GM12878 (cell line): ENCODE measurements at regions not wholly inside any gene's neighbourhood (a gene's known extent, or its start where the extent isn't known, plus 50 kb on each side); places are given as distances from the start of the nearest gene placed in this dataset.

ENCODE experiments used
- ATAC-seq: fragments of 200-7000 bp; cut with Tn5 transposase; 3 replicates; pipeline ENCODE4 v1.9.1; 2020; ENCODE audit warnings: mild to moderate bottlenecking, moderate library complexity
- BruUV-seq: library from RNA; stranded (reverse); fragments of 400-500 nt; replicated peaks from 2 replicates; lab custom pipeline; 2021; lab: Mats Ljungman, UMichigan
- CTCF ChIA-PET: fragments of 300-600 bp; sonication (Branson Sonifier 250); formaldehyde crosslinking; extraction: SDS; loops from one replicate; lab custom pipeline; 2021; ENCODE audit warnings: inconsistent platforms; lab: Yijun Ruan, JAX
- POLR2A ChIA-PET: fragments of 350-600 bp; formaldehyde crosslinking; extraction: SDS; loops from one replicate; lab custom pipeline; 2021; ENCODE audit warnings: inconsistent platforms; lab: Charles Lee
- RAD21 ChIA-PET: fragments of 300-600 bp; sonication (Branson Sonifier 250); formaldehyde crosslinking; loops from one replicate; lab custom pipeline; 2023; ENCODE audit warnings: antibody characterized with exemption; ENCODE audit not compliant: unreplicated experiment; lab: Charles Lee
- SMC1A ChIA-PET: fragments of 300-600 bp; sonication (Branson Sonifier 250); formaldehyde crosslinking; loops from one replicate; lab custom pipeline; 2023; ENCODE audit not compliant: unreplicated experiment, uncharacterized antibody; lab: Charles Lee
- DNase-seq: peaks from one replicate; pipeline ENCODE4 v3.0.0-alpha.2; 2011; ENCODE audit warnings: low read depth, low spot score
- FAIRE-seq: peaks from 3 replicates; lab custom pipeline; 2011; peaks lifted over from hg19 to GRCh38; lab: Jason Lieb, UNC
- H2AFZ ChIP-seq: 2 replicates; pipeline ENCODE4 v1.6.0; 2011; ENCODE audit warnings: low read depth, low read length, control low read depth; ENCODE audit not compliant: control insufficient read depth
- H3K27ac ChIP-seq: 2 replicates; pipeline ENCODE4 v1.5.1; 2011; ENCODE audit warnings: control low read depth; ENCODE audit not compliant: control insufficient read depth, insufficient read depth
- H3K27me3 ChIP-seq, 2 experiments: replicated peaks in 1 of 2; 2 replicates each; pipeline versions ENCODE4 v1.6.0 to v1.6.1; 2011; ENCODE audit warnings: low read length in 1 of 2; ENCODE audit not compliant: control insufficient read depth in 2 of 2, insufficient read depth in 2 of 2
- H3K36me3 ChIP-seq, 2 experiments: 2 replicates each; pipeline ENCODE4 v1.5.1; 2011; ENCODE audit warnings: low read length in 1 of 2; ENCODE audit not compliant: control insufficient read depth in 2 of 2, insufficient read depth in 2 of 2
- H3K4me1 ChIP-seq: 2 replicates; pipeline ENCODE4 v1.6.1; 2011; ENCODE audit warnings: mild to moderate bottlenecking, low read length, moderate library complexity, mixed read lengths; ENCODE audit not compliant: control insufficient read depth, insufficient read depth
- H3K4me2 ChIP-seq: 2 replicates; pipeline ENCODE4 v1.6.0; 2011; ENCODE audit warnings: control low read depth; ENCODE audit not compliant: control insufficient read depth, insufficient read depth
- H3K4me3 ChIP-seq: fragments of 200-600 bp; sonication (generic); 2 replicates; pipeline ENCODE4 v1.5.1; 2016
- H3K79me2 ChIP-seq: 2 replicates; pipeline ENCODE4 v1.6.0; 2011; ENCODE audit warnings: low read length; ENCODE audit not compliant: control insufficient read depth, insufficient read depth
- H3K9ac ChIP-seq: 2 replicates; pipeline ENCODE4 v1.8.0; 2011; ENCODE audit warnings: low read length, control low read depth, mixed read lengths; ENCODE audit not compliant: control insufficient read depth, insufficient read depth
- H3K9me3 ChIP-seq: replicated peaks from 3 replicates; pipeline ENCODE4 v1.5.1; 2011; ENCODE audit warnings: mild to moderate bottlenecking, low read length; ENCODE audit not compliant: control insufficient read depth, insufficient read depth
- H4K20me1 ChIP-seq: 2 replicates; pipeline ENCODE4 v1.6.0; 2011; ENCODE audit not compliant: control insufficient read depth, insufficient read depth
- ASH2L ChIP-seq: fragments of 300-600, 200-600 bp; sonication (generic); IDR thresholded peaks from 2 replicates; pipeline ENCODE4 v1.6.1; 2017; ENCODE audit warnings: low read depth, mild to moderate bottlenecking, borderline replicate concordance
- BCL11A ChIP-seq: IDR thresholded peaks from 2 replicates; pipeline ENCODE4 v1.6.1; 2011; ENCODE audit warnings: low read depth, low read length
- CBX3 ChIP-seq: fragments of 200-600 bp; sonication (generic); IDR thresholded peaks from 2 replicates; pipeline ENCODE4 v1.6.1; 2016; ENCODE audit warnings: low read depth, borderline replicate concordance
- CHD2 ChIP-seq: IDR thresholded peaks from 2 replicates; pipeline ENCODE4 v1.6.1; 2011; ENCODE audit warnings: low read depth, low read length, improper control_type of control experiment, borderline replicate concordance
- CHD4 ChIP-seq: fragments of 200-600 bp; sonication (generic); IDR thresholded peaks from 2 replicates; pipeline ENCODE4 v1.6.1; 2016; ENCODE audit warnings: mild to moderate bottlenecking
- CREB1 ChIP-seq: IDR thresholded peaks from 2 replicates; pipeline ENCODE4 v1.6.1; 2012; ENCODE audit warnings: low read depth, mild to moderate bottlenecking, inconsistent platforms
- DPF2 ChIP-seq: fragments of 450-650 bp; IDR thresholded peaks from 2 replicates; pipeline ENCODE4 v1.6.1; 2017; ENCODE audit warnings: mild to moderate bottlenecking
- IKZF1 ChIP-seq: fragments of 450-650 bp; conservative IDR thresholded peaks from 2 replicates; pipeline ENCODE4 v1.6.1; 2017; ENCODE audit warnings: antibody characterized with exemption, mild to moderate bottlenecking
- MTA2 ChIP-seq: fragments of 450-650 bp; IDR thresholded peaks from 2 replicates; pipeline ENCODE4 v1.6.1; 2016; ENCODE audit warnings: low read depth, mild to moderate bottlenecking, moderate library complexity
- MTA3 ChIP-seq: IDR thresholded peaks from 2 replicates; pipeline ENCODE4 v1.6.1; 2012; ENCODE audit warnings: low read length, inconsistent platforms, borderline replicate concordance
- PAX8 ChIP-seq: fragments of 450-650 bp; IDR thresholded peaks from 2 replicates; pipeline ENCODE4 v1.6.1; 2017; ENCODE audit warnings: mild to moderate bottlenecking, moderate library complexity
- SPI1 ChIP-seq: IDR thresholded peaks from 2 replicates; pipeline ENCODE4 v1.6.1; 2011; ENCODE audit warnings: low read depth, mild to moderate bottlenecking, low read length, moderate library complexity, borderline replicate concordance; ENCODE audit not compliant: insufficient read depth
- TCF12 ChIP-seq: IDR thresholded peaks from 2 replicates; pipeline ENCODE4 v1.6.1; 2011; ENCODE audit warnings: low read depth, mild to moderate bottlenecking, low read length
- ZNF207 ChIP-seq: fragments of 450-650 bp; IDR thresholded peaks from 2 replicates; pipeline ENCODE4 v1.6.1; 2014; ENCODE audit warnings: antibody characterized with exemption, mild to moderate bottlenecking, borderline replicate concordance
- ZNF217 ChIP-seq: fragments of 450-650 bp; IDR thresholded peaks from 2 replicates; pipeline ENCODE4 v1.6.1; 2017; ENCODE audit warnings: antibody characterized with exemption, mild to moderate bottlenecking
- WGBS: methylation state at CpG from one replicate; pipeline ENCODE4 v1.1.6; 2016; ENCODE audit warnings: low lambda C conversion rate; ENCODE audit not compliant: insufficient replicate concordance, insufficient coverage; ENCODE audit errors: missing lambda C conversion rate; 5-methylcytosine and 5-hydroxymethylcytosine counted together
- in situ Hi-C: fragments of 300-500 bp; cut with MboI; formaldehyde crosslinking; loops from 9 replicates; pipeline ENCODE4 v1.14.3; 2018; ENCODE audit warnings: mixed read lengths
- intact Hi-C: fragments of 100-400 bp; cut with micrococcal nuclease; formaldehyde crosslinking; loops from one replicate; pipeline ENCODE4 v1.14.2; 2022; ENCODE audit not compliant: unreplicated experiment
- TF ChIP-seq, protein P1 (sequence below): IDR thresholded peaks from 2 replicates; pipeline ENCODE4 v1.6.1; 2012; ENCODE audit warnings: low read depth, low read length, improper control_type of control experiment
- TF ChIP-seq, protein P2 (sequence below): fragments of 150-350 bp; IDR thresholded peaks from 2 replicates; pipeline ENCODE4 v1.6.1; 2014; ENCODE audit warnings: mild to moderate bottlenecking, low read depth, low read length

DNA sequence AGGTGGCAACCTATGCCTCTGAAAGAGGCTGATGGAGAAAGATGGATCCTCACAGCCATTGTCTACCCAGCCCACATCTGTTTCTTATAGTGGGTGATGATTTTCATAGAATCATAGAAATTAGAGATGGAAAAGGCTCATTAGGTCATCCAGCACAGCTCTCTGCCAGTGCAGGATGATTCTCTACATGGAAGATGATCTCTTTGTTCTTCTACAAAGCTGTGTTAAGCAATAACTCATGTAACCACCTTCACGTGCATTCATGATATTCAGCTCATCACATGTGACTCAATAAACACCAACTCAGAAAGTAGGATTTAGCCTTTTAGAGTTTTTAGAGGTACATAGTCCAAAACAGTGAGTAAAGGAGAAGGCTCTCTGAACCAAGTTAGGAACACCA, 539.4 kb upstream of the ID2 start:
- Histone ChIP-seq H2AFZ (no peak overlapping the region), H3K9me3 (no peaks in the 10 kb centered on the region; the same call in 2 of the 3 replicates), H3K4me1 (no peaks in the 10 kb centered on the region), H3K9ac (no peak overlapping the region), H3K27ac (no peak overlapping the region), H3K79me2 (no peaks in the 10 kb centered on the region), H4K20me1 (no peaks in the 10 kb centered on the region), H3K36me3 (no peaks in the 10 kb centered on the region), H3K4me3 (no peak overlapping the region)
- ChIA-PET RAD21 (interaction anchor here (1.0 kb wide), 1 partner anchor 89 kb away, joined by 3 read pairs; no protein-coding TSS in a partner anchor), POLR2A (no interaction called here), CTCF (no interaction called here), SMC1A (interaction anchor here (0.8 to 1.3 kb wide), 4 partner anchors 11 to 74 kb away, joined by 3 to 4 read pairs (median 3); no protein-coding TSS in a partner anchor)
- ATAC-seq (no peak), FAIRE-seq (no peak), DNase-seq (no peak)
- WGBS, result 29% methylated on average over 1 of the region's 1 CpG
- no TSS peak for BruUV-seq
- intact Hi-C loops, result no loop called here
- TF ChIP-seq ZNF217 (no peak), BCL11A (no peak), CHD2 (no peak)
- TF ChIP-seq, protein P1, sequence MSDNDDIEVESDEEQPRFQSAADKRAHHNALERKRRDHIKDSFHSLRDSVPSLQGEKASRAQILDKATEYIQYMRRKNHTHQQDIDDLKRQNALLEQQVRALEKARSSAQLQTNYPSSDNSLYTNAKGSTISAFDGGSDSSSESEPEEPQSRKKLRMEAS, result no peak
- TF ChIP-seq, all 136 proteins: peak for 0
- in situ Hi-C loops, result no loop called here
- H3K4me2 ChIP-seq, result no peak overlapping the region
- no peaks in the 10 kb centered on the region for H3K27me3 ChIP-seq

DNA sequence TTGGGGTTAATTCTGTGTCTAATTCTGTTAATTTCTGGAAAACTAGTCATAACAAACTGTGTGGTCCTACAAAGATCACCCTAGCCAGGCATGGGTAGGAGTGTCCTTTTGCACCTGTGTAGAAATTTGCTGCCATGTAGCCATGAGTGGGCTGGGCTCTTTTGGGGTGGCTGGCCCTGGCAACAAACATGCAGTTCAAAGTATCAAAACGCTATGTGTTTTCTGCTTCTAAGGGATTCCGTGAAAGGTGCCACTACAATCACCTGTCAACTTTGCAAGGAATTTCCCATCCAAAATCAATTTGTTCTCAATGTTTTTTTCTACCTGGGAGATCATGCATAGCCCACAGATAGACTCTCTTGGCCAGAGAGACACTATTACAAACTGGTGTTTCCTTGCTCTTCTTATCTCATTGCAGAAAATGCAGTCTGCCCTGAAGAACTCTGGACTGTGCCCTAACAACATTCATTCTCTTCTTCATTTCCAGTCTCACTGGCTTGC, 537.7 kb upstream of the ID2 start:
- CTCF ChIA-PET, result no interaction called here
- BruUV-seq, result no TSS peak
- H3K4me3 ChIP-seq, result no peak overlapping the region
- TF ChIP-seq TCF12, result no peak
- no peak for TF ChIP-seq ASH2L
- no peak for TF ChIP-seq MTA2
- no peak for TF ChIP-seq CBX3
- no peak for TF ChIP-seq IKZF1
- no peak for TF ChIP-seq CHD2
- no peak for TF ChIP-seq PAX8
- TF ChIP-seq, protein P2, sequence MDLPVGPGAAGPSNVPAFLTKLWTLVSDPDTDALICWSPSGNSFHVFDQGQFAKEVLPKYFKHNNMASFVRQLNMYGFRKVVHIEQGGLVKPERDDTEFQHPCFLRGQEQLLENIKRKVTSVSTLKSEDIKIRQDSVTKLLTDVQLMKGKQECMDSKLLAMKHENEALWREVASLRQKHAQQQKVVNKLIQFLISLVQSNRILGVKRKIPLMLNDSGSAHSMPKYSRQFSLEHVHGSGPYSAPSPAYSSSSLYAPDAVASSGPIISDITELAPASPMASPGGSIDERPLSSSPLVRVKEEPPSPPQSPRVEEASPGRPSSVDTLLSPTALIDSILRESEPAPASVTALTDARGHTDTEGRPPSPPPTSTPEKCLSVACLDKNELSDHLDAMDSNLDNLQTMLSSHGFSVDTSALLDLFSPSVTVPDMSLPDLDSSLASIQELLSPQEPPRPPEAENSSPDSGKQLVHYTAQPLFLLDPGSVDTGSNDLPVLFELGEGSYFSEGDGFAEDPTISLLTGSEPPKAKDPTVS, result no peak
- TF ChIP-seq SPI1, result no peak
- TF ChIP-seq CHD4, result no peak
- no peak for TF ChIP-seq DPF2
- no peak for TF ChIP-seq ZNF207
- TF ChIP-seq CREB1, result no peak
- no peak for TF ChIP-seq MTA3

More for the DNA sequence above, 537.7 kb upstream of the ID2 start:
- FAIRE-seq (no peak), ATAC-seq (no peak), DNase-seq (no peak)
- in situ Hi-C loops (no loop called here), intact Hi-C loops (no loop called here)
- Histone ChIP-seq H3K79me2 (no peaks in the 10 kb centered on the region), H3K9me3 (no peaks in the 10 kb centered on the region; the same call in 2 of the 3 replicates), H4K20me1 (no peaks in the 10 kb centered on the region), H2AFZ (no peak overlapping the region), H3K27ac (no peak overlapping the region), H3K9ac (no peak overlapping the region), H3K27me3 (no peaks in the 10 kb centered on the region), H3K4me2 (no peak overlapping the region), H3K36me3 (no peaks in the 10 kb centered on the region), H3K4me1 (no peaks in the 10 kb centered on the region)
- SMC1A ChIA-PET, result no interaction called here
- POLR2A ChIA-PET, result interaction anchor here (1.0 kb wide), 1 partner anchor 85 kb away, joined by 3 read pairs; no protein-coding TSS in a partner anchor
- 46% methylated on average over 2 of the region's 2 CpGs for WGBS
- RAD21 ChIA-PET, result no interaction called here
